Left lung (tissue), 4 donors: ENCODE measurements at regions not wholly inside any gene's neighbourhood (a gene's known extent, or its start where the extent isn't known, plus 50 kb on each side); places are given as distances from the start of the nearest gene placed in this dataset.

Experiments used
- ATAC-seq: fragments of 200-7000 bp; cut with Tn5 transposase; one replicate; pipeline ENCODE4 v1.9.1; 2020; ENCODE audit warnings: moderate library complexity
- DNase-seq, 4 donors: peaks; one replicate each; pipeline ENCODE4 v3.0.0-alpha.2; 2013 to 2020
- H3K27ac ChIP-seq, 2 donors: fragments of 200-600 bp; sonication (generic) in 1 of 2; one replicate each; pipeline versions ENCODE4 v1.5.0 to v1.8.0; 2020 to 2021
- H3K27me3 ChIP-seq, 2 donors: fragments of 200-600 bp; sonication (generic) in 1 of 2; one replicate each; pipeline versions ENCODE4 v1.5.0 to v1.8.0; 2020 to 2021
- H3K36me3 ChIP-seq, 2 donors: fragments of 200-600 bp; sonication (generic) in 1 of 2; one replicate each; pipeline versions ENCODE4 v1.5.0 to v1.8.0; 2020 to 2021
- H3K4me1 ChIP-seq, 2 donors: fragments of 200-600 bp; one replicate each; pipeline ENCODE4 v1.8.0; 2021
- H3K4me3 ChIP-seq, 2 donors: fragments of 200-600 bp; sonication (generic) in 1 of 2; one replicate each; pipeline versions ENCODE4 v1.5.0 to v1.8.0; 2020 to 2021; ENCODE audit warnings: mild to moderate bottlenecking in 1 of 2
- H3K9me3 ChIP-seq, 2 donors: fragments of 200-600 bp; sonication (generic) in 1 of 2; one replicate each; pipeline versions ENCODE4 v1.5.0 to v1.8.0; 2020 to 2021
- intact Hi-C, 2 donors: fragments of 100-400 bp; cut with DNase I; formaldehyde crosslinking; loops; one replicate each; pipeline versions ENCODE4 v1.11.2 to v1.14.2; 2022
- TF ChIP-seq, protein P1 (sequence below), 2 donors: fragments of 200-600 bp; sonication (generic) in 1 of 2; IDR thresholded peaks; one replicate each; pipeline versions ENCODE4 v1.5.0 to v1.8.0; 2021; ENCODE audit warnings: antibody characterized with exemption in 2 of 2
- donor health status: DM: no; HTN: yes; CAD: no.
- donor health status: DM: no; HTN: no; CAD: no.

- ATAC-seq (no peak), DNase-seq (no peak)
- no peaks in the 10 kb centered on the region for H3K36me3 ChIP-seq
- intact Hi-C loops = no loop called here
- no peak overlapping the region for H3K27ac ChIP-seq
- no peak overlapping the region for H3K4me3 ChIP-seq
- TF ChIP-seq, protein P1, sequence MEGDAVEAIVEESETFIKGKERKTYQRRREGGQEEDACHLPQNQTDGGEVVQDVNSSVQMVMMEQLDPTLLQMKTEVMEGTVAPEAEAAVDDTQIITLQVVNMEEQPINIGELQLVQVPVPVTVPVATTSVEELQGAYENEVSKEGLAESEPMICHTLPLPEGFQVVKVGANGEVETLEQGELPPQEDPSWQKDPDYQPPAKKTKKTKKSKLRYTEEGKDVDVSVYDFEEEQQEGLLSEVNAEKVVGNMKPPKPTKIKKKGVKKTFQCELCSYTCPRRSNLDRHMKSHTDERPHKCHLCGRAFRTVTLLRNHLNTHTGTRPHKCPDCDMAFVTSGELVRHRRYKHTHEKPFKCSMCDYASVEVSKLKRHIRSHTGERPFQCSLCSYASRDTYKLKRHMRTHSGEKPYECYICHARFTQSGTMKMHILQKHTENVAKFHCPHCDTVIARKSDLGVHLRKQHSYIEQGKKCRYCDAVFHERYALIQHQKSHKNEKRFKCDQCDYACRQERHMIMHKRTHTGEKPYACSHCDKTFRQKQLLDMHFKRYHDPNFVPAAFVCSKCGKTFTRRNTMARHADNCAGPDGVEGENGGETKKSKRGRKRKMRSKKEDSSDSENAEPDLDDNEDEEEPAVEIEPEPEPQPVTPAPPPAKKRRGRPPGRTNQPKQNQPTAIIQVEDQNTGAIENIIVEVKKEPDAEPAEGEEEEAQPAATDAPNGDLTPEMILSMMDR (IDR thresholded peaks at IDR 0.05) = no peak
- H3K9me3 ChIP-seq = peaks cover 0 to 6% of the 10 kb centered on the region in 2 donors
- peaks cover 0 to 27% of the 10 kb centered on the region in 2 donors for H3K27me3 ChIP-seq
- no peaks in the 10 kb centered on the region for H3K4me1 ChIP-seq
Measured at GRCh38 chr1:38598118-38598517, 261.5 kb downstream of the RRAGC start.

- no peaks in the 10 kb centered on the region for H3K27me3 ChIP-seq
- TF ChIP-seq, protein P1 (IDR thresholded peaks at IDR 0.05) = no peak
- no peak for ATAC-seq
- DNase-seq = no peak
- no peak overlapping the region for H3K4me3 ChIP-seq
- H3K27ac ChIP-seq = no peak overlapping the region
- no peaks in the 10 kb centered on the region for H3K36me3 ChIP-seq
- no peaks in the 10 kb centered on the region for H3K4me1 ChIP-seq
- intact Hi-C loops = no loop called here
- H3K9me3 ChIP-seq = peaks cover 0 to 11% of the 10 kb centered on the region in 2 donors
Measured at GRCh38 chr1:38589036-38589435, 270.5 kb downstream of the RRAGC start.

GRCh38 chr1:38587766-38588165, 271.8 kb downstream of the RRAGC start:
- ATAC-seq (no peak), DNase-seq (no peak)
- intact Hi-C loops = no loop called here
- Histone ChIP-seq H3K36me3 (no peaks in the 10 kb centered on the region), H3K4me3 (no peak overlapping the region), H3K27ac (no peak overlapping the region), H3K4me1 (no peaks in the 10 kb centered on the region), H3K9me3 (peaks cover 0 to 9% of the 10 kb centered on the region in 2 donors), H3K27me3 (no peaks in the 10 kb centered on the region)
- TF ChIP-seq, protein P1 (IDR thresholded peaks at IDR 0.05) = no peak

DNA sequence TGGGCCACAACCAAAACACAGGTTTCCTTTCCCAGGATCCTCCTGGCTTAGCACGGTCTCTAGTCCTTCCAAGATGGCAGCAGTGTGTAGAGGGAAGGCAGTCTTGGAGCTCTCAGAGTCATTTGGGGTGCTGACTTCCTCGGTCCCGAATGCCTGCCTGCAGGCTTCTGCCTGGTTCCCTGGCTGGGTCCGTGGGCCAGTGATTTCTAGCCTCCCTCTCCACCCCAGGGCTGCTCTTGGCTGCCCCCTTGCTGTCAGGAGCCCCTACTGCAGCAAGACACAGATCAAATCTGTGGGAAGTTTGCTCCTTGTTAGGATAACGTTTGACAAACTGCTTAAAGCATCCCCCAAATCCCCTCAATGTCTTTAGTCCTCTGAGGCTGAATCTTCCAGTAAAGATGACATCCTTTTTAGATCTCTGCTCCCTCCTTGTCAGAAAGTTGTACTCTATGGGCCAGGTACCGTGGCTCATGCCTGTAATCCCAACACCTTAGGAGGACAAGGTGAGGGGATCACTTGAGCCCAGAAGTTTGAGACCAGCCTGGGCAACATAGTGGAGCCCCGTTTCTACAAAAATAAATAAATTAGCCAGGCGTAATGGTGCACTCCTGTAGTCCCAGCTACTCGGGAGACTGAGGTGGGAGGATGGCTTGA, 272.5 kb downstream of the RRAGC start:
- Histone ChIP-seq H3K27ac (no peak overlapping the region), H3K4me1 (no peaks in the 10 kb centered on the region), H3K9me3 (peaks cover 0 to 8% of the 10 kb centered on the region in 2 donors), H3K4me3 (no peak overlapping the region), H3K36me3 (no peaks in the 10 kb centered on the region), H3K27me3 (no peaks in the 10 kb centered on the region)
- intact Hi-C loops = no loop called here
- TF ChIP-seq, protein P1 (IDR thresholded peaks at IDR 0.05) = peak; percentile 83 to 90
- DNase-seq (peak in 2 of 4 donors; percentile 43 to 85), ATAC-seq (peak; percentile 99)

DNA sequence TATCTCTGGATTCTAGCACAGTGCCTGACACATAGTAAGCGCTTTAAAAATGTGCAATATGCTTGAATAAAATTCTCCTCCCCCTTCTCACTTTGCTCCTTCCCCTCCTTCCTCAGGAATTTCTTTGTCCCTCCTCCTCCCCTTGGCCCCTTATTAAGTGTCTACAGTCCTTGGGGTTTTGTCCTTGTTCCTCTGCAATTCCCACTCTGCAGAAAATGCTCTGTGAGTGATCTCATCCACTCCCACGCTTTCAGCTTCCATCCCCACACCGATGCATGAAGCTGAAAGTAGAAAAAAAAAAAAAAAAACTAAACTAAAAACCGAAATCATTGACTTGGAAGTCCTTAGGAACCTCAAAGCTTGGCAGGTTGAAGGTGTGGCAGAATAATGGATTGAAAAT, 273.6 kb downstream of the RRAGC start:
- intact Hi-C loops = no loop called here

More for the DNA sequence above, 273.6 kb downstream of the RRAGC start:
- TF ChIP-seq, protein P1 (IDR thresholded peaks at IDR 0.05) = no peak
- Histone ChIP-seq H3K27me3 (no peaks in the 10 kb centered on the region), H3K36me3 (no peaks in the 10 kb centered on the region), H3K4me3 (no peak overlapping the region), H3K27ac (no peak overlapping the region), H3K9me3 (no peaks in the 10 kb centered on the region), H3K4me1 (no peaks in the 10 kb centered on the region)
- no peak for DNase-seq
- no peak for ATAC-seq
